GM18519 (cell line): ENCODE measurements at regions not wholly inside any gene's neighbourhood (a gene's known extent, or its start where the extent isn't known, plus 50 kb on each side); places are given as distances from the start of the nearest gene placed in this dataset.

Experiments used
- ATAC-seq: cut with Tn5 transposase; IDR thresholded peaks from one replicate; pipeline ENCODE4 v1.9.1; 2021; ENCODE audit warnings: mild to moderate bottlenecking, moderate library complexity; ENCODE audit not compliant: unreplicated experiment, low FRiP score

DNA sequence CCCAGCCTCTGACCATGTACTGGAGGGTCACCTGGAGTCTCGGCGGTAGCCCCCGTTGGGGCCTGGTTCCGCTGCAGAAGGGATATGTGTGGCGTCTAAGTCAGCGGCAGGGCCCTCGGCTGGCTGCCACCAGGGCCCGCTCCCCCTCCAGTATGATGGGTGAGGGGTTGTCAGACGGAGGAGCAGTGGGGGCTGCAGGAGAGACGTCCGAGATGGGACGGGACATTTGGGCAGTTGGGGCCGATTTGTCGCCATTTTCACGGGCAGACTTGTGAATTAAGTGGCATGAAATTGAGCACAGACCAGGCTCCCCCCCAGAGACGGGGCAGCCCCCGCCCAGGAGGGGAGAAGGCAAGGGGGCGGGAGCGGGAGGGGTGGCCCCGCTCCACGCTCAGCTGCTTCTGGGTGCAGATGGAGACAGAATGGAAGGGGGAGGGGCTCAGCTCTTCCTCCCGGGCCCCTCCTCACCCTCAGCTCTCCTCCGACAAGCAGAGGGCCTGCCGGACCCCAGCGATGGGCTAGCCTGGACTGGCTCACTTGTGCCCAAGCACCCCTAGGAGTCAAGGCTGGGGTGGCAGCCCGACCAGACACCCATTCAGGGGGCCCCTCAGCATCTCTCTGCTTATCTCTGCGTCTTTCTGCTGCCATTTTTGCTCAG lies 52.7 kb upstream of the LHX1 start:
- no peak for ATAC-seq

DNA sequence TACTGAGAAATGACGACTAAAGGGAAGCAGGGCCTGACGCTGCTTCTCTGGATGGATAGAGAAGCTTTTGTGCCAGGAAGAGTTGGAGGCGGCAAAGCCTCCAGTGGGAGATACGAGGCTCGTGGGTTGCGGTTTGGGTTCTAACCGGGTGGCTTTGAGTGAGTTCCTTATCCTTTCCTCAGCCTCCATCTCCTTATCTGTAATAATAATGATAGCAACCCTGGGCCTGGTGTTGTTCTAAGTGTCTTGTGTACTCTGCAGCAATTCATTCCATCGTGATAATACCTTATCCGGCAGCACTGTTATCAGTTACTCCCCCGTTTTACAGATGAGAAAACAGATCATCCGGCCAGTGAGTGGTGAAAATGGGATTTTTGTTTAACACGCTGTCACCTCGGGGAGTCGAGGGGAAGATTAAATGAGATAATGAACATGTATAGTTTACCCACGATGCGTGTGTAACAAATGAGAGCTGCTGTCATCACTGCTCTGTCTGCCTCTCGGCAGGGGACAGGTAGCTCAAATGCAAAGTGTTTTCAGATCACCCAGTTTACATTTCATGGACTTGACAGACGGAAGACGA lies 52.0 kb upstream of the LHX1 start:
- no peak for ATAC-seq

DNA sequence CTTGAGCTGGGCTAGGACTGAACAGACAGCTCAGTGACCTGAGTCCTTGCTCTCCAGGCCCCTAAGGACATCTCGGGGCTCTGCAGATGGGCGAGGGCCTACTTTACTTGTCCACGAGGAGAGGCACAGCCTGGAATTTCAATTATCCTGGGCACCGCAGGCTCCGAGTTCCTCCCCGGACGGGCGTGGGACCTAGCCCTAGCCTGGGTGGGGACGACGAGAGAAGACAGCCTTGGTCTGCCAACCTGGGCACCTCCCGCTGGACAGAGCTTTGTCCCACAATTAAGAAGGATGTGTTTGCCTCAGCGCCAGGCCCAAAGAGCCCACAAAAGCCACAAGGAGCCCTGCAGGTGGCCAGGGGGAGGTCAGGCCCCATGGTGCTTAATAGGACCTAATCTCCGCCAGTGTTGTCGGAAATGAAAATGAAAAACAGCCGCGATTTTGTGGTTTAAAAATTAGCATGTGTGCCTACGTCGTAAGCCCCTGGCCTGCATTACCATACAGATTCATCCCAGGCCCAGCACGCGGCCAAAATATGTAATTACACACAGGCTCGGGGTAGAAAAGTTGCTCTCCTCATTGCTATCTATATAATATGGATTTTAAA lies 51.4 kb upstream of the LHX1 start:
- ATAC-seq, result no peak
